Thoracic aorta (tissue), 2 donors: ENCODE measurements at regions not wholly inside any gene's neighbourhood (a gene's known extent, or its start where the extent isn't known, plus 50 kb on each side); places are given as distances from the start of the nearest gene placed in this dataset.

Source experiments
- ATAC-seq: fragments of 150-250 bp; one replicate; pipeline ENCODE4 v1.8.0; 2017; ENCODE audit warnings: low read depth; ENCODE audit not compliant: insufficient number of reproducible peaks, low FRiP score
- DNase-seq: peaks from one replicate; pipeline ENCODE4 v3.0.0-alpha.2; 2020; ENCODE audit warnings: low spot score
- H3K27ac ChIP-seq, 2 donors: fragments of 200-600 bp; sonication (generic); 1 replicate in 1 of 2; 2 replicates in 1 of 2; pipeline ENCODE4 v1.5.1; 2016; ENCODE audit warnings: mild to moderate bottlenecking in 2 of 2, moderate library complexity in 2 of 2
- H3K27me3 ChIP-seq: fragments of 200-600 bp; sonication (generic); replicated peaks from 2 replicates; pipeline ENCODE4 v1.6.0; 2016; ENCODE audit warnings: mild to moderate bottlenecking; ENCODE audit not compliant: insufficient read depth
- H3K36me3 ChIP-seq: fragments of 200-600 bp; sonication (generic); one replicate; pipeline ENCODE4 v1.5.1; 2016
- H3K4me1 ChIP-seq, 2 donors: fragments of 200-600 bp; sonication (generic); 1 replicate in 1 of 2; 2 replicates in 1 of 2; pipeline versions ENCODE4 v1.5.1 to v1.6.0; 2016; ENCODE audit warnings: low read depth in 2 of 2, mild to moderate bottlenecking in 1 of 2; ENCODE audit not compliant: control insufficient read depth in 1 of 2
- H3K4me3 ChIP-seq: fragments of 200-600 bp; sonication (generic); 2 replicates; pipeline ENCODE4 v1.5.1; 2016; ENCODE audit warnings: mild to moderate bottlenecking
- H3K9me3 ChIP-seq: fragments of 200-600 bp; sonication (generic); 2 replicates; pipeline ENCODE4 v1.5.1; 2016
- TF ChIP-seq, protein P1 (sequence below): fragments of 200-600 bp; sonication (generic); IDR thresholded peaks from one replicate; pipeline ENCODE4 v1.5.1; 2019; ENCODE audit warnings: antibody characterized with exemption

DNA sequence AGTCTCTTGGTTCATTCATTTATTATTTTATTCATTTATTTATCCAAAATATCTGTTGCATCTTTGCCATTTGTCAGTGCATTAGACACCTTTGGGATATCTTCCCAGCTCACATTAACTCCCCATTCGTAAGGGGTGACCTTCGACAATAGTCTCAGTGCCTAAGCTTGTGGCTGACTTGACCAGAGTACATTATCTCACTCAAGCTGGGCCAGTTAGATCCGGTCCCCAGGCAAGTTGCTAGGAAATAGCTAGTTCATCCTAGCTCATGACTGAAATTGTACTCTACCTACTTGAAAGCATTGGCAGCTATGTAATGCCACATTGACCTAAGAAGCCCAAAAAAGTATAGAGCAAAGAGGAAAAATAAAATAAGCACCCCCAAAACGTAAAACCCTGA, 165.3 kb downstream of the FBXO8 start:
- no peaks in the 10 kb centered on the region for H3K27me3 ChIP-seq
- peaks cover 4 to 6% of the 10 kb centered on the region in 2 donors for H3K4me1 ChIP-seq
- no peaks in the 10 kb centered on the region for H3K9me3 ChIP-seq
- TF ChIP-seq, protein P1, sequence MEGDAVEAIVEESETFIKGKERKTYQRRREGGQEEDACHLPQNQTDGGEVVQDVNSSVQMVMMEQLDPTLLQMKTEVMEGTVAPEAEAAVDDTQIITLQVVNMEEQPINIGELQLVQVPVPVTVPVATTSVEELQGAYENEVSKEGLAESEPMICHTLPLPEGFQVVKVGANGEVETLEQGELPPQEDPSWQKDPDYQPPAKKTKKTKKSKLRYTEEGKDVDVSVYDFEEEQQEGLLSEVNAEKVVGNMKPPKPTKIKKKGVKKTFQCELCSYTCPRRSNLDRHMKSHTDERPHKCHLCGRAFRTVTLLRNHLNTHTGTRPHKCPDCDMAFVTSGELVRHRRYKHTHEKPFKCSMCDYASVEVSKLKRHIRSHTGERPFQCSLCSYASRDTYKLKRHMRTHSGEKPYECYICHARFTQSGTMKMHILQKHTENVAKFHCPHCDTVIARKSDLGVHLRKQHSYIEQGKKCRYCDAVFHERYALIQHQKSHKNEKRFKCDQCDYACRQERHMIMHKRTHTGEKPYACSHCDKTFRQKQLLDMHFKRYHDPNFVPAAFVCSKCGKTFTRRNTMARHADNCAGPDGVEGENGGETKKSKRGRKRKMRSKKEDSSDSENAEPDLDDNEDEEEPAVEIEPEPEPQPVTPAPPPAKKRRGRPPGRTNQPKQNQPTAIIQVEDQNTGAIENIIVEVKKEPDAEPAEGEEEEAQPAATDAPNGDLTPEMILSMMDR: no peak
- no peak for ATAC-seq
- DNase-seq: no peak
- H3K4me3 ChIP-seq: no peak overlapping the region
- H3K27ac ChIP-seq: no peak overlapping the region
- no peaks in the 10 kb centered on the region for H3K36me3 ChIP-seq

DNA sequence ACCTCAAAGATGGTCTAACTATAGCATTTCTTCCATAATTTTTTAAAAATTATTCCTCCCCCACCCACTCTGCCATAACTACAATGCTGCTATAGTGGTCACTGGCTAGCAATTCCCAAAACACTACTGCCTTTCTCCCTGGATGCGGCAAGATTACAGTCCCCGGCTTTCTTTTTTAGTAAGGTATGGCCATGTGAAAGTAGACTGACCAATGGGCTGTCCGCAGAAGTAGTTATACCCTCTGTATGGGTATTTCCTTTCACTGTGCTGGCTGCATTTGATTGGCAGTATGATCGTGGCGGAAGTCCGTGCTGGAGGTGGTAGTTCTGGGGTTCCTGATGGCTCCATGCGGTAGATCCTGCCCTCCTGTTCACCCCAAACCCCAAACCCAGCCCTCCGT, 166.0 kb downstream of the FBXO8 start:
- Histone ChIP-seq H3K27me3 (no peaks in the 10 kb centered on the region), H3K27ac (no peak overlapping the region), H3K9me3 (no peaks in the 10 kb centered on the region), H3K4me3 (no peak overlapping the region), H3K36me3 (no peaks in the 10 kb centered on the region), H3K4me1 (peaks cover 1 to 4% of the 10 kb centered on the region in 2 donors)
- TF ChIP-seq, protein P1: no peak
- DNase-seq: no peak
- ATAC-seq: no peak

DNA sequence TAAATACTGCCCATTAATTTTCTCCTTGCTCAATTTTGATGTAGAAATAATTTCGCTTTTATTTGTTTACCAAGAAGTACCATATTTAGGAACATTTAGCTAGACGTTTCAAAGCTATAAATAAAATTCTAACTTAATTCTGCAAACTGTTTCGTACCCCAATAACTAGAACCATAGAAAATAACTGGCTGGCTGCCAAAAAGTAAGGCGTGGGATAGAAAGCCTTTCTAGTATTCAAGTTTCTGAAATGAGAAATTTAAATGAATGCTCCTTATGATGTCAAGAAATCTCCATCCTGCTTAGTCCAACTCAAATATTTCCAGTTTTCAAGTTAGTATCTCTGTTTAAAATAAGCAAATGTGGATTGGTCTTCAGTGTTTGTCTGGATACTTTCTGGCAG, 167.4 kb downstream of the FBXO8 start:
- no peak overlapping the region for H3K27ac ChIP-seq
- ATAC-seq (no peak), DNase-seq (no peak)
- no peaks in the 10 kb centered on the region for H3K36me3 ChIP-seq
- TF ChIP-seq, protein P1: no peak
- H3K27me3 ChIP-seq: no peaks in the 10 kb centered on the region
- peaks cover 0 to 4% of the 10 kb centered on the region in 2 donors for H3K4me1 ChIP-seq
- no peaks in the 10 kb centered on the region for H3K9me3 ChIP-seq
- H3K4me3 ChIP-seq: no peak overlapping the region

DNA sequence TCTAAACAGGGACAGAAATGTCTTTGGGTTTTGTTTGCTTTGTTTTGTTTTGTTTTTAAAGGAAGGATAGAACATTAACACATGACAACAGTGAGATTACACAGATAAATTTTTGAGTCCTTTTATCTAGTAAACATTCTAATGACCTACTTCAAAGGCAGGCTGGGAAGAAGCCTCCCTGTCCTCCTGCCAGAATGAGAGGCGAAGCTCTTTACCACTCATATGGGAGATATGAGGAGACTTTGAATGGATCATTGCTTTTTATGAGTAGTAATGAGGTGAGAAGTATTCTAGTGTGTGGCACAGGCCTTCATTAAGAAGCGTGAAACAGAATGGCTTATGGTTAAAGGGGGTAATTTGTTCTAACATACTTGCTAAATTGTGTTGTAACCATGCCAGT, 172.0 kb downstream of the FBXO8 start:
- no peak for ATAC-seq
- H3K4me1 ChIP-seq: no peaks in the 10 kb centered on the region
- no peak overlapping the region for H3K27ac ChIP-seq
- no peaks in the 10 kb centered on the region for H3K27me3 ChIP-seq
- no peak for DNase-seq
- no peaks in the 10 kb centered on the region for H3K9me3 ChIP-seq
- H3K36me3 ChIP-seq: no peaks in the 10 kb centered on the region
- TF ChIP-seq, protein P1: no peak
- H3K4me3 ChIP-seq: no peak overlapping the region

DNA sequence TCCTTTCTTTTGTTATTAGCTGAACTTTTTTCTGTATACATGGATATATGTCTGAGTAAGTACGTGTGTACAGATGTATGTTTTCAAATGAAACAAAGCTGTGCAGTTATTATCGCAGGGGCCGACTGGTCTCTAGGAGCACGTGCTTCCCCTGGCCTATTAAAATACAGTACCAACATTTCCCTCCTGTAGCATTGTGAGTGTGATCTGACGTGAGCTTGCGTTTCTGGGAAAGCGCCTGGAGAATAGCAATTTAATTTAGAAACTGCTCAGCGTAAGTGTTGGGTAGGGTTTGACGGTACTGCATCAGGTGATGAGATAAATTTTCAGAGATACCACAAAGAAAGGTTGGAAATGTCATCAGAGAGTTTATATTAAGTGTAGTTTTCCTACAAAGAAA, 173.3 kb downstream of the FBXO8 start:
- Histone ChIP-seq H3K27me3 (no peaks in the 10 kb centered on the region), H3K4me1 (no peaks in the 10 kb centered on the region), H3K27ac (no peak overlapping the region), H3K9me3 (no peaks in the 10 kb centered on the region), H3K36me3 (no peaks in the 10 kb centered on the region), H3K4me3 (no peak overlapping the region)
- TF ChIP-seq, protein P1: no peak
- ATAC-seq (no peak), DNase-seq (no peak)
